Medulla oblongata (tissue), 1 donor: ENCODE measurements at regions not wholly inside any gene's neighbourhood (a gene's known extent, or its start where the extent isn't known, plus 50 kb on each side); places are given as distances from the start of the nearest gene placed in this dataset.

Experiments
- DNase-seq: peaks from one replicate; pipeline ENCODE4 v3.0.0-alpha.2; 2015; ENCODE audit errors: extremely low spot score

DNA sequence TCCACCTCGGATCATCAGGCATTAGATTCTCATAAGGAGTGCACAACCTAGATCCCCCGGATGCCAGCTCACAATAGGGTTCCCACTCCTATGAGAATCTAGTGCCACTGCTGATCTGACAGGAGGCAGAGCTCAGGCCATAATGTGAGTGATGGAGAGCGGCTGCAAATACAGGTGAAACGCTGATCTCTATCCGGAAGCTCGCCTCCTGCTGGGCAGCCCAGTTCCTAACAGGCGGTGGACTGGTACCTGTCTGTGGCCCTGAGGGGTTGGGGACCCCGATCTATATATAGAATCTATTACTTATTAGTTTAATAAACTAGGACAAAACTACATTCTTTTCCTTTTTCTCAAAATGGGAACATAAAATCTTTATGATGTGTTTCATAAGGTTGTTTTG, 741.9 kb downstream of the RFPL4B start:
- DNase-seq, result no peak

DNA sequence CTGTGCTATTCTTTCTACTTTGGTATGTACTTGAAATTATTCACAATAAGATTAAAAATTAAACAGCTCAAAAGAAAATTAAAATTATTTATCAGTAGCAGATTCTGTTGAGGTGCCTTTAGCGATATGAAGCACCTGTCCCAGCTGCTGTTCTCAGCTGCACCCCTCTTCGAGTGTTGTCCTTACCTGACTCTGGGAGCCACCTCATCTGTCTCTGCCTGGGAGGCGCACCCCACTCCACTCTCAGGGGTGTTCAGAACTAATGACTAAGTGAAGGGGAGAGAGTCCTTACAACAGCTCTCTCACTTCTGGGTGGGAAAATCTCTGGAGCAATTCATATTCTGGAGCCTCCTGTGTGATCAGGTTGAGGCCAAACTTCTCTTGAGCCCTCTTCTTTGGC, 745.7 kb downstream of the RFPL4B start:
- DNase-seq, result no peak

DNA sequence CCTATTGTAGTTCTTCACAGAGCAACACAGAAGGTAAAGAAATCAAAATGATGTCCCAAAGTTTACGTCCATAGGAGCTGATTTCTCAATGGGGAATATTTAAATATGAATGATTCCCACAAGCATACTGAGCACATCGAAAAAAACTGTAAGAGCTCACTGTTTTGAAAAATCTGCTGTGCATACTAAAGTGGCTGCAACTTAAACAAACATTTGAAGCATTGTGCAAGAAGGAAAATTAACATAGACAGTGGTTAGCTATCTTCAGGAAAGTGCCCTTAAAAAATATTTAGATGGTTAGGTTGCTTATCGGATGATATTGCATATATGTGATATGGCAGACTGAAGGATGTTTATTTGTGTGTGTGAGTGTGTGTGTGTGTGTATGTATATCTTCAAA, 747.6 kb downstream of the RFPL4B start:
- no peak for DNase-seq

DNA sequence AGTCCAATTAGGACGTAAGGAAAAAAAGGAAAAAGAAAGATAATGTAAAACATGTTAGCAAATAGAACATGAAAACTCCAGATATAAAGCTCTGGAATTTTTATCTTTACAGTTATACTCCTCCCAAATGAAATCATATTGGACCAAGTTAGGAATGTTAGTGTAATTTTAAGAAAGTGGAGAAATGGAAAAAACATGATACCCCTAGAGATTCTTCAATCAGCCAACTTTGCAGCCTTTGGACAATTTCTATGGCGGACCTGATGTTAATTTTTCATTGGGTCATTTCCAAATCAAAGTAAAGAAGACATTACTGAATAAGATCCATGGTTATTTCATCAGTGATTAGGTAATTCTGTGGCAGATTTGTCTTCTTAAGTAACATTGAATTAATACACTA, 748.7 kb downstream of the RFPL4B start:
- no peak for DNase-seq

DNA sequence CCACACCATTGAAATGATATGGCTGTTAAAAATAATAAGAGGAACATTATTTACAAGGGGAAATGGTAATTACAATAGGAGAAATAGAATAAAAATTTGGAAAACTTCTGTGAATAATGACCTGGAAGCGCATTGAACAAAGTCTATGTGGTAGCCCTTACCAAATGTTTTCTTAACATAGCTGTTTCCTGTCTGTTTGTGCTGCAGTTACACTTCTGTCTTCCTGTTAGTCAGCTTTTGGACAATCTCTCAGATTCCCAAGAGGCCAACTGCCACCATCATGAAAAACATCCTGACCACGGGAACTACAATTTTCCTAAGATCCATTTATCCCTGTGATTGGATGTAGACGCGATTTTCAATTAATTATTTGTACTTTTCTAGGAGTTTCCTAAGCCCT, 754.4 kb upstream of the MARCKS start:
- DNase-seq, result no peak

DNA sequence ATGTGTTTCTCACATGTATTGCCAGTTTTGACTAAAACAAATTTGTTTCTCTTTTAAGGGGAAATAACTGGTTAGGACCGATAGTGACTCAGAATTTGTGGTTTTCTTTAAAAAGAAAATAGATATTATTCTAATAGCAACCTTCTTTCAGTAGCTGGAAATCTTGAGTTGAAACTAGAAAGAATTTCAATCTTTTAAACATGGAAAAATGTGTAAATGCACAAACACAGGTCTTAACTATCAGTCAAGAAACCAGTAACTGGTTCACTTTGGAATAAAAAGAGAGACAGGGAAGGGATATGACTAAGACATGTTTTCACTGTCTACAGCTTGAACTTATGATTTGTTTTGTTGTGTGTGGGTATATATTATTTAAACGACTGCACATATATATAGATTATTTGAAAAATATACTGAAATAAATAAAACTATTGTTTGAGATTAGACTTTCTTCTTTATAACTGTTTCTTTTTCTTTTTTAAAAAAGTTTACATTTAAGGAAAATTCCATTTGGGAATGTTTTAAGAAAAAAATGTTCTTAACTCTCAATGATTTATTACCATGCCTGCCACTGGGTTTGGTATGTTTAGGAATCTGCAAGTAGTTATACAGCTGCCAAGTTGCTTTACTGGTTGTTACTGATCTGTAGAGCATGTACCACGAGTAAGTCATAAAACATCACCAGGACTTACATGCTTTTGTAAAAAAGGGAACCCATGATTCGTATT, 753.3 kb upstream of the MARCKS start:
- DNase-seq, result no peak

DNA sequence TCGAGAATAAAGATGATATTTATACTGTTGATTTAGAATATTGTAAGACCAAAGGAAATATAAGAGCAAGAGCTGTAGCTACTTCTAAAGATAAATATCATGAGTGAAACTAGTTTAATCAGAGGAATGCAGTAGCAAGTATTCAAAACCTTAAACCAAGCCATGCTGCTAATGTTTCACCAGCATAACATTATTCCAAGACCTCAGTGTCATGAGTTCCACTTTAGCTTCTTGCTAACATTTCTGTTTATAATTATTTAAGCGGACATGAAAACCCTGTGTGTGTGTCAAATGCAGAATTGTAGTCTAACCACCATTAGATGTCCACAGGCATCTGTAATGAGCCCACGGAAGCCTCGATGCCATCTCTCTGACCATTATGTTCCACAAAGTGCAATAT, 752.6 kb upstream of the MARCKS start:
- DNase-seq, result no peak

DNA sequence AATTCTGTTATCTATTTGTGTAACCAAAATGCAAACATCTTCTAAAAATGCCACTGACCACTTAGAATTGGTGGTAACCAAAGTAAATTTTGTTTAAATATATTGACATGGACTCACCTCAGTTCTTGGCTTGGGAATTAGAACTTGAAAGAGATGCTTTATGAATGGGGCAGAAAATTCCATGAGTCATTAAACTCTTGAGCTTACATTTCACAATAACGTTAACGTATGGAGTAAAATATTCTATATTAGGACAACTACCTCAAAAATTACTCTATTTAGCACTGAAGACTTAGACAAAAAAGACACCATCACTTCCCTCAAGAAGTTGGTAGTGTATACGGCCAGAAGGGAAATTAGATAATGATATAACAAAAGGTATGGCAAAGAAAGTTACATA, 752.2 kb upstream of the MARCKS start:
- no peak for DNase-seq

DNA sequence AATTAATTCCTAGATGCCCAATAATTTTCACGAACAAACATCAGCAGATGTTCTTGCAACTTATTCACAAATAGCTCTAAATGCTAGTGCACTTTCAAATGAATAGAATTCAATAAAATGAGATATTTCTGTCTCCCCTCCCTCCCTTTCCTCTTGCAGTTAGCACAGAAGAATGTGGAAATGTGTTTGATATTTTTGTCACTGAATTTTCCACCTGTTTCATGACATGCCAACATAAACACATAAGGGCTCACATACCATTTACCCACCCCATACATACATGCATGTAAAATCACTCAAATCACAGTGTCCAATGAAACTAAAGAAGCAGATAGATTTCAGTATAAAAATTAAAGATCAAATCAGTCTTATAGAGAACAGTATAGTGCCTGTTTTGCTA, 746.9 kb upstream of the MARCKS start:
- no peak for DNase-seq

DNA sequence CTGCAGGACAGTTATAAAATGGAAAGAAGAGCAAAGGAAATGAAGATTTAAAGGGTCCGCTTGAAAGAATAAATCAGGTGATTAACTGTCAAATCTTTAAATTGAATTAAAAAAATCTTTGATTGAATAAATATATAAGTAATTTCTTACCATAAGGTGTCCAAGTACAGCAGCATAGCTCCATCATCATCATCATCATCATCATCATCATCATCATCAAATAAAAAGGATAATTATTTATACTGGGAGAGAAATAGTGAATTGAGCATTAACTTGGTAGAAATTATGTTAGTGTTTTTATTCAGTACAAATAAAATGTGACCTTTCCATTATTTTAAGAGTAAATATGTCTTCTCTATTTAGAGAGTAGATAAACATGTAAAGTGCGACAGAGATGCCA, 745.6 kb upstream of the MARCKS start:
- no peak for DNase-seq

DNA sequence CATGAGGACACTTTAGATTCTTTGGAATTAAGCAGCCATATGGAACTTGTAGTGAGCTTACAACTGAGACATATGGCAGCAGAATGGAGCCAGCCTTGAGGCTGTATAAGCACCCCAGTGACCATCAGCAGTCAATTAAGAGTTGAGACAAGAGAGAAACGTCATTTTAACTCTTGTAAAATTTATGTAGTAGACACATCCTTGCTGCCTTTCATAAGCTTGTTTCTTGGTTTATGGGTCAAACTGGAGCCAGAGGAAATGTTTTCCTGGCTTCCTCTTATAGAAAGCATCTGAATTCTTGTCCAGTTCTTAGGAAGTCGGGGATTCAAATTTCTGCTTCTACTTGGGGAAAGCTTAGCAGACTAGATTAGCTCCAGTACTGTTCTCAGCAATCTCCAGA, 745.1 kb upstream of the MARCKS start:
- no peak for DNase-seq

DNA sequence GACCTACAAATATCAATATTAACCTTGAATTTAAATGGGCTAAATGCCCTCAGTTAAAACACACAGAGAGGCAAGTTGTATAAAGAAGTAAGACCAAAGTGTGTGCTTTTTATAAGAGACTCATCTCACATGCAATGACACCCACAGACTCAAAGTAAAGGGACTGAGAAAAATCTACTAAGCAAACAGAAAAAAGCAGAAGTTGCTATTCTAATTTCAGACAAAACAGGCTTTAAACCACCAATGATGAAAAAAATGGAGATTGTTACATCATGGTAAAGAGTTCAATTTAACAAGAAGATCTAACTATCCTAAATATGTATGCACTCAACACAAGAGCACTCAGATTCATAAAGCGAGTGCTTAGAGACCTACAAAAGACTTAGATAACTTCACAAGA, 741.9 kb upstream of the MARCKS start:
- DNase-seq, result no peak

DNA sequence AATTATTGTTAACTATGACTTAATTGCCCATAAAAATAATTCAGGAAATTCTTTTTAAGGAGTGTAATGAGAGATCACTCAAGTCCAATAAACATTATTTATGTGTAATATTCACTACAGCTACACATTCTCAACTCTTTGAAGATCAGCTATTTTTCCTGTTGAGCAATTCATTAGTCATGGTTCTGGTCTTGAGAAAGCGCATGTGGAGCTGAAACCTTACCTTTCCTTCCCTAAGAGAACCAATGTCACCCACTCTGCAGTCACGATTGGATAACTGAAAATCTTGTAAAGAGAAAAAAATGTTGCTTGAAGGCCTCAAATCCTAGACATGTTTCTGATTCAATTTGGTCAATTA, 736.9 kb upstream of the MARCKS start:
- DNase-seq, result no peak

DNA sequence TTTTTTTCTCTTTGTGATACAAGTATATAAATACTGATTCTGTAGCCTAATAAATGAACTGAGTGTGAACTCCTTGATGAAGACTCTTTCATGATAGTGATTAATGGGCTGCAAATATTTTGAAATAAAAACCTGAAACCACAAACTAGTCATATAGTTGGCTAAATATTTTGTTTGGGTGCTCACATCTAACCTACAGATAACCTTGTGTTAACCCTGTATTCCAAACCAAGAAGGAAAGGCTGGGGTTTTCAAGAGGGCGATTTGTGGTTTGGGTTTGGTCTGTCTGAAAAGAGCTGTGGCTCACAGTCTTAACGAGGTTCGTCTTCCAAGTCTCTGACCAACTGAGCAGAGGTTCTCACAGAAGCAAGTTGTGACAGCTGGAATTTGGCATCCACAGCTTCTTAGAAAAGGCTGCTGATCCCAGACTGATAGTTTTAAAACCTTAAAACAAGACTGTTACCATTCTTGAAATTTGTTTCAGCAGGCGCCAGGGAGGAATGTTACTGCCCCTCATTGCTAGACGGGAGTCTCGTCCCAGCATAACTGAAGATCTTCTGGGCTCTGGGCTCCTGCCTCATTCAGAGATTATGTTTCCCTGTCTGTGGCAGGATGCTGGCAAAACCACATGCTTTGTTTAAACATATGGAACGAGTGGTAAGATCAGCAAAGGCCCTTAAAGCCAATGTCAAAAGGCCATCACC, 736.4 kb upstream of the MARCKS start:
- DNase-seq, result no peak

DNA sequence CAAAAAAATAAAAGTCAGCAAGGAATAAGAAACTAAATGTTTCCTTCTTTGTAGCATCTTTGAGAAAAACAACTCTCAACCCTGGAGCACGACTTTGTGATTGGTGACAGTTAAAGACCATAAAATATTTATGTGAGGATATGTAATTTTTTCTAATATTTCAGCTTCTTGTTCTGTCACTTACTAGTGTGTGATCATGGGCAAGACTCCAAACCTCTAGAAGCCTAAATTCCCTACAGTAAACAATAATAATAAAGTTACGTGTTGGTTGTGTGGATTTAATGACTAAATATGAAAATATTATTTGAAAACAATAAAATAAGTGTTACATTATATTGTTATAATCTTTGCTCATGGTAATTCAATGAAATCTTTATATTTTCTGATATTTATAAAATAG, 735.6 kb upstream of the MARCKS start:
- DNase-seq, result no peak

DNA sequence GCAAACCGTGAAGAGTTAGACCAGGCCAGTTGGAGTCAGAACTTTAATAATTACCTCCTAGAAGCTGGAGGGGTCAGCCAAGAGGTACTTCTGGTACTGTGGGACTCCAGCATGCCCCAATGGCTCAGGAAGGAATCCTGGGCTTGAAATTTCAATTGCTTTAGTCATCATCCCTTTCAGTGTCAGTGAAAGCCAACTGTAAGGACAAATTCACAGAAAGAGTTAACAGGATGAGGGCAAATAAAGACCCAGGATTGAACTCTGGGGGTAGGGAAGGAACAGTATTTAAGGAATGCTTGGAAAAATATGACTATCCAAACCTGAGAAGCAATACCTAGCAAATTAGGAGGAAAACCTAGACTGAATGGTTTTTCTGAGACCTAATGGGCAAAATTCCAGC, 735.1 kb upstream of the MARCKS start:
- no peak for DNase-seq

DNA sequence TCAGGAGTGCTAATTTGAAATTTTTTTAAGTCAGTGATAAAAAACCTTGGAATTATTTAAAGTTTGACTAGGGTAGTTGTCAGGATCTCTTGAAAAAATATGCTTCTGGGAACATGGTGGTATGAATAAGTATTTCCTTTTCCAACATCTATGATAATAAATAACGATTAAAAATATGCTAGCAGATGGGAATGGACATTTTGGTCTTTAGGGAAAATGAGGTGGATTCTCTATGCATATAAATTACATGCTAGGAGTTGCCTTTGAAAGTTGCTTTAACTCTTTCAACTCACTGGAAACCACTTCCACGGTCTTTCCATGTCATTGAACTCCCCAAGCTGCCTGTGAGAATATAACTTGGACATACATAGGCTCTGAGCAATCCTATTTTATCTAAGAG, 731.5 kb upstream of the MARCKS start:
- DNase-seq, result no peak

DNA sequence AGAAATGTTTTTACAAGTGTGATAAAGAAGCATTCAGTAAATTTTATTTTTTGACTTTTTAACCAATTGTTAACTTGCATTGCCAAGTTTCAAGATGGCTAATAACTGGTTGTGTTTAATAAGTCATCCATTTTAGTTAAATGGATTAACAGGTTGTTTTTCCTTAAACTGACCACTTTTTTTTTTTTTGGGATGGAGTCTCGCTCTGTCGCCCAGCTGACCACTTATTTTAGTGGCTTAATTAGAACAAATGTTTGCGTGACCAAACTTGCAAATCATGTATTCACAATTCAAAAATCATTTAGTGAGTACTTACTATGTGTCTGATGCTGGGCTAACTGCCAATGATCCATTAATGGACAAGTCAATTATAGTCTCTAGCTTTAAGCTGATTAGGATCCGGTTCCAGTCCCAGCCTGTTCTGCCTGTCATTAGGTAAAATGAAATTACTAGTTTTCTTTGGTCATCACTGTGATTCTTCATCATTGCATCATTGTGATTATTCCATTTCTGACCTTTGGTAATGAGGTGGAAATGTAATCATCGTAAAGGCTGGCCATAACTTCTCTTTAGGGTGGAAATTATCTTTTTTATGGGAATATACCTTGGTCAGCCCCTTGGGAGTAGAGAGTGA, 729.2 kb upstream of the MARCKS start:
- DNase-seq, result no peak

DNA sequence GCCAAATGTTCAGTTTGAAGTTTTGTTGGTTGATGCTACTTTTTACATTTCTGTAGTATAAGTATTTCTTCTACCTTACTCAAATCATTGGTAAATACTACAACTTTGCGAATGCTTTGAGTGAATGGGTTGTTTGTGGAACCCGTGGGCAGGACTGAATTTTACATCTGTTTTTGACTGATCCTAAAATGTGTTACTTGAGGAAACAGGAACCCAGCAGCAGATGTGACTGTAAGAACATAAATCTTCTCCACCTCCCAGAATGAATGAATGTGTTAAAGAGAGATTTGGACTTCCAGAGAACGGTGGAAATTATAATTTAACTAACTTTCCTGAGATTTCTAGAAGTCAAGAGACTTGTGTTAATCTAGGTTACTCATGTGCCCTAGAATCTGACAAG, 728.5 kb upstream of the MARCKS start:
- no peak for DNase-seq

DNA sequence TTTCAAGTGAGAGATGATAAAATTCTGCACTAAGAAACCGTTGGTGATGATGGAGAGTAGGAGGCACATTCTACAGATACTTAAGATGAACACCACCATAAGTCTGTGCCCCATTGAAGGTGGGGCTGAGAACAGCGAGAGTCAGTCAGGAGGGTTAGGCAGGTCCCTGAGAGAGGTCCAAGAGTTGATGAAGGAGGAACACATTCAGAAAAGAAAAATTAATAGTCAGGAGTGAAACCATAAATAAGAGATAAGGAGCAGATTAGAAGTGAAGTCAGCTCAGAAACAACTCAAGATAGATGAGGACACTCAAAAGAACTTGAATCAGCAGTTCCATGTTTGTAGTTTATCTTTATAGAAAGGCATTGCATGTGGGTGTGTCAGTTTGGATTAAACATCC, 727.2 kb upstream of the MARCKS start:
- DNase-seq, result no peak

DNA sequence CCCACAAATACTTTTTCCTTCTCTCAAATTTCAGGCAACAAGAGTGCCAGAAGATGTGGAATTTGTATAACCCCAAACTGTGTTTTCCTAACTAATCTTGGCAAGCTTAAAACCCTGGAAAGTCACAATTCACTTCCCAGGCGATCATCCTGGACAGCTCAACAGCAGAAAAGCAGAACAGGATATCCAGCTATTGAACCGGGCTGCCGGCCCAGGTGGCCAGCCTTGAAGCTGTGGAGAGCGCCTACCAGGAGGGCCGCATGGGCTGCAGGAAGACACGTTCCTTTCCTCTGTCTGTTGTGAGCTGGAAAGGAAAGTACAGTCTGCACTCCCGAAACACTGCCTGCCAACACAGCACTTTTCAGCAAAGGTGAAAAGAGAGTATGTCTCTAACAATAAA, 719.7 kb upstream of the MARCKS start:
- DNase-seq, result no peak

DNA sequence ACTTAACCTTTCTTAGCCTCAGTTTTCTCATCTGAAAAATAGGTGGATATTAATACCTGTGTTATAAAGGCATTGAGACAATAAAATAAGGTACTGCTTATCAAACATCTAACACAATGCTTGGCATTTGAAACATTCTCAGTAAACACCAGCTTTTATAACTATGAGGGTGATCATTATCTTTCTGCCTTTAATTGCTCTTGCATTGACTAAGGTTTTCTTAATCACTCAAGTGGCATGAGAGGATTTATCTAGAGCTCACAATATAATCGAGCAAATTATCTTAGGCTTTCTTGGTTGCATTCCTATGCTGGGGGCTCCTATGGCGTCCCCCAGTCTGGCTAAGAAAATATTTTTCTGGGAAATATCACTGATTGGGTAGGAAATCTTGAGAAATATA, 716.4 kb upstream of the MARCKS start:
- DNase-seq, result no peak

DNA sequence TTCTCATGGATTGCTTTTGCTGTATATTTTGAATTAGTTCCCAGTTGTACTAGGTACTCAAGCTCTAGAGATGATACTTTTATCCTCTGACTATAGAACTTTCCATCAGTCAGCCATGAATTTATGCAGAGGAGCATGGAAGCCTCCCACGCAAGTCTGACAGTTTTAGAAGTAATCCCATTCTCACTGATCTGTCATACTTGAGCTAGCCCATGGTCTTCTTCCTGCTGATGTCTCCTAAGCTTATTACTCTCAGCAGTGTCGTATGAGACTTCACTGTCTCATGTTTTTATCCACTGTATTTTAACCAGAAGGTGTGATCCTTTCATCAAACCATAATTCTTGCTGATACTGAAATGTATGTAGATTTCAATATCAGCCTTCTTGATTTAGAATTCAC, 715.2 kb upstream of the MARCKS start:
- no peak for DNase-seq
